OCI-LY3 (cell line): ENCODE measurements at regions not wholly inside any gene's neighbourhood (a gene's known extent, or its start where the extent isn't known, plus 50 kb on each side); places are given as distances from the start of the nearest gene placed in this dataset.

Source experiments
- H2AFZ ChIP-seq: fragments of 200-600, 300-600 bp; shearing (Covaris generic); 2 replicates; pipeline ENCODE4 v1.6.0; 2014; ENCODE audit warnings: antibody characterized with exemption, low read depth, low read length
- H3K27ac ChIP-seq: fragments of 200-600, 300-600 bp; sonication (generic); 2 replicates; pipeline ENCODE4 v1.5.1; 2014; ENCODE audit warnings: mild to moderate bottlenecking, low read length, moderate library complexity, mixed read lengths
- H3K27me3 ChIP-seq: fragments of 200-600, 300-600 bp; sonication (generic); 2 replicates; pipeline ENCODE4 v1.6.1; 2014; ENCODE audit warnings: low read depth, low read length, mixed read lengths
- H3K36me3 ChIP-seq: fragments of 200-600, 300-600 bp; sonication (generic); replicated peaks from 2 replicates; pipeline ENCODE3; 2014; ENCODE audit warnings: low read depth, low read length, mixed read lengths
- H3K4me1 ChIP-seq: fragments of 300-600, 200-600 bp; sonication (generic); 2 replicates; pipeline ENCODE4 v1.6.1; 2014; ENCODE audit warnings: low read length, mixed read lengths
- H3K4me2 ChIP-seq: fragments of 200-600, 300-600 bp; sonication (generic); 2 replicates; pipeline ENCODE4 v1.6.1; 2014; ENCODE audit warnings: low read length, mixed read lengths
- H3K4me3 ChIP-seq: fragments of 300-600, 200-600 bp; sonication (generic); 2 replicates; pipeline ENCODE4 v1.5.1; 2014; ENCODE audit warnings: antibody characterized with exemption, mild to moderate bottlenecking, low read length, moderate library complexity
- H3K79me2 ChIP-seq: fragments of 300-600, 200-600 bp; shearing (Covaris generic); 2 replicates; pipeline ENCODE4 v1.6.1; 2014; ENCODE audit warnings: mild to moderate bottlenecking, low read length, mixed read lengths
- H3K9ac ChIP-seq: fragments of 300-600, 200-600 bp; shearing (Covaris generic); 2 replicates; pipeline ENCODE4 v1.6.0; 2014; ENCODE audit warnings: mild to moderate bottlenecking, low read length, moderate library complexity
- H3K9me3 ChIP-seq: fragments of 200-600, 300-600 bp; shearing (Covaris generic); 2 replicates; pipeline ENCODE4 v1.6.1; 2014; ENCODE audit warnings: low read length, mixed read lengths; ENCODE audit not compliant: insufficient read depth
- H4K20me1 ChIP-seq: fragments of 200-600, 300-600 bp; sonication (generic); 2 replicates; pipeline ENCODE4 v1.6.1; 2016; ENCODE audit warnings: low read length, mixed read lengths; ENCODE audit not compliant: insufficient read depth
- EZH2phosphoT487 ChIP-seq: fragments of 200-600 bp; shearing (Covaris generic); IDR thresholded peaks from 2 replicates; pipeline ENCODE4 v1.6.1; 2018; ENCODE audit warnings: antibody characterized with exemption, mixed run types, low read depth
- TF ChIP-seq, protein P1 (sequence below): fragments of 200-600, 300-600 bp; sonication (generic); IDR thresholded peaks from 2 replicates; pipeline ENCODE4 v1.5.1; 2014; ENCODE audit warnings: antibody characterized with exemption, low read length, low read depth

DNA sequence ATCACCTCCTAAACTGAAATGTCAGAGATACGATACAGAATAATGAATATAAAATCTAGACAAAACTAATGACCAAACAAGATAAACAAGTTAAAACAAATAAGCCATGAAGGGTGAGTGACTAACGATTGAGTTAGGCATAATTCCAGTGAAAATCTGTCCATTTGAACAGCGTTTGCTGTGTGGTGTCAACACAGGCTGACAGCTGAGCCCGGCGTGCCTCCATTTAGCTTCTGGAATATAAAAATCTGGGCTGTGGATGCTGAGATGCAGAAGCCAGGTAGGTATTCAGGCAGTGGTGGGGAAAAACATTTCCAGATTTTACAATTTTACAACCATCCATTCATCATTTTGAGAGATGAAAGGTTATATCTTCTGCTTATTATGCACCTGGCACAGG is 2041.4 kb upstream of the CELF4 start:
- Histone ChIP-seq H3K9ac (no peak overlapping the region), H3K27ac (no peak overlapping the region), H3K27me3 (no peaks in the 10 kb centered on the region), H2AFZ (no peak overlapping the region), H3K36me3 (no peaks in the 10 kb centered on the region), H3K4me3 (no peak overlapping the region), H3K9me3 (no peaks in the 10 kb centered on the region), H3K4me1 (peaks cover 12% of the 10 kb centered on the region), H4K20me1 (no peaks in the 10 kb centered on the region), H3K4me2 (no peak overlapping the region), H3K79me2 (no peaks in the 10 kb centered on the region)
- TF ChIP-seq, protein P1, sequence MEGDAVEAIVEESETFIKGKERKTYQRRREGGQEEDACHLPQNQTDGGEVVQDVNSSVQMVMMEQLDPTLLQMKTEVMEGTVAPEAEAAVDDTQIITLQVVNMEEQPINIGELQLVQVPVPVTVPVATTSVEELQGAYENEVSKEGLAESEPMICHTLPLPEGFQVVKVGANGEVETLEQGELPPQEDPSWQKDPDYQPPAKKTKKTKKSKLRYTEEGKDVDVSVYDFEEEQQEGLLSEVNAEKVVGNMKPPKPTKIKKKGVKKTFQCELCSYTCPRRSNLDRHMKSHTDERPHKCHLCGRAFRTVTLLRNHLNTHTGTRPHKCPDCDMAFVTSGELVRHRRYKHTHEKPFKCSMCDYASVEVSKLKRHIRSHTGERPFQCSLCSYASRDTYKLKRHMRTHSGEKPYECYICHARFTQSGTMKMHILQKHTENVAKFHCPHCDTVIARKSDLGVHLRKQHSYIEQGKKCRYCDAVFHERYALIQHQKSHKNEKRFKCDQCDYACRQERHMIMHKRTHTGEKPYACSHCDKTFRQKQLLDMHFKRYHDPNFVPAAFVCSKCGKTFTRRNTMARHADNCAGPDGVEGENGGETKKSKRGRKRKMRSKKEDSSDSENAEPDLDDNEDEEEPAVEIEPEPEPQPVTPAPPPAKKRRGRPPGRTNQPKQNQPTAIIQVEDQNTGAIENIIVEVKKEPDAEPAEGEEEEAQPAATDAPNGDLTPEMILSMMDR: no peak
- TF ChIP-seq EZH2phosphoT487: no peak

DNA sequence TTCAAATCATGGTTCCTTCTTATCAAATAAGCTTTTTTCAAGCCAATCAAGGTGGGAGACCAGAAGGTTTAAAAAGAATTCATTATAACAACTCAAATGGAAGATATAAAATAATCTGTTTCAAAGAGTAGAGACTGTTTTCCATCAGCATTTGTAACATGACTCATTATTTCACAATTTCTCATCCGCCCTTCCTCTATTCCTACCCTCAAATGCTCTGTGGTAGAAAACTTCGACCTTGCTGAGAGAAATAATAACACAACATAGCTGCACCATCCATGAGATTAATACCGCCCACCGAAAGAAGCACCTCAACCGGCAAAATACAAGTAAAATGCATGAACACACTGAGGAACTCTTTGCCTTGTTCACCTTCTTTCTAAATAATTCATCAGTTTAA is 2039.2 kb upstream of the CELF4 start:
- Histone ChIP-seq H3K9me3 (no peaks in the 10 kb centered on the region), H3K27me3 (no peaks in the 10 kb centered on the region), H3K4me3 (no peak overlapping the region), H4K20me1 (no peaks in the 10 kb centered on the region), H3K9ac (no peak overlapping the region), H3K36me3 (no peaks in the 10 kb centered on the region), H3K4me1 (no peaks in the 10 kb centered on the region), H3K27ac (no peak overlapping the region), H3K4me2 (no peak overlapping the region), H3K79me2 (no peaks in the 10 kb centered on the region), H2AFZ (no peak overlapping the region)
- TF ChIP-seq, protein P1: no peak
- no peak for TF ChIP-seq EZH2phosphoT487

DNA sequence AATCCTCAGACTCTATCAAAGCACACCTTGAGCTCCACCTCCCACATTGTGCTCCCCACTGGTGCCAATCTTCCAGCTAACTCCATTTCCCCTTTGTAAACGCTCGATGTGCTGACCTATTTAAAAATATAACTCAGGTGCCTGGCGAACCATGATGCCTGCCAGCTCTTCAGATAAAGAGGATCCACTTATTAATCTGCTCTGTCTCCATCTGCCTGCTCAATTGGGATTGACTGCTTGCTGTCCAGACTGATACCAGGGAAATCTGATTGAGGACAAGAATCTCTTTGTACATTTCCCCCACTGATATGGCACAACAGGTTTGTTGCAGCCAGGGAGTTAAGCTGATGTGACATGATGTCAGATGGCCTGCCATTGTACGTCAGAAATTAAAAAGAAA is 2036.5 kb upstream of the CELF4 start:
- no peaks in the 10 kb centered on the region for H3K79me2 ChIP-seq
- no peak for TF ChIP-seq EZH2phosphoT487
- TF ChIP-seq, protein P1: no peak
- H2AFZ ChIP-seq: no peak overlapping the region
- H3K9me3 ChIP-seq: no peaks in the 10 kb centered on the region
- H3K9ac ChIP-seq: no peak overlapping the region
- H3K27me3 ChIP-seq: no peaks in the 10 kb centered on the region
- no peak overlapping the region for H3K4me2 ChIP-seq
- no peak overlapping the region for H3K4me3 ChIP-seq
- no peaks in the 10 kb centered on the region for H3K4me1 ChIP-seq
- no peaks in the 10 kb centered on the region for H3K36me3 ChIP-seq
- no peaks in the 10 kb centered on the region for H4K20me1 ChIP-seq
- no peak overlapping the region for H3K27ac ChIP-seq

DNA sequence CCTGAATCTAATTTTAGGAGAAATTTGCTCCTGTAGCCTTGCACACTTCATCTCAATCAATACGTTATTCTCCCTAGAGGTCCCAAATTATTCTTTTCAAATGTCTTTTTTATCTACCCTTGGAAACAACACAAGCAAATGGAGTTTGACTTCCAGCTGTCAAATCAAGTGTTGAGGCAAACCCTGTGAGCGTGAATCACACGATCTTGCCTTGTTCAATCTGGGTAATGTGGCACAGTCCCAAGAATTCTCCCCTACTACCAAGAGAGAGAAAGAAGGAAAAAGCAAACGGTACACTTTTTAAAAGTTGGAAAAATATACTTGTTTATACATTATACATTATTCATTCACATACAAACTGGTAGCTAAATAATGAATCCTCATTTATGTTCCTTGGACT is 2035.3 kb upstream of the CELF4 start:
- TF ChIP-seq, protein P1: no peak
- TF ChIP-seq EZH2phosphoT487: no peak
- H3K4me3 ChIP-seq: no peak overlapping the region

More for the DNA sequence above, 2035.3 kb upstream of the CELF4 start:
- Histone ChIP-seq H4K20me1 (no peaks in the 10 kb centered on the region), H3K9ac (no peak overlapping the region), H3K36me3 (no peaks in the 10 kb centered on the region), H3K4me2 (no peak overlapping the region), H3K4me1 (no peaks in the 10 kb centered on the region), H3K27ac (no peak overlapping the region), H2AFZ (no peak overlapping the region), H3K79me2 (no peaks in the 10 kb centered on the region), H3K9me3 (no peaks in the 10 kb centered on the region), H3K27me3 (no peaks in the 10 kb centered on the region)
